ENCODE measurements at regions not wholly inside any gene's neighbourhood (a gene's known extent, or its start where the extent isn't known, plus 50 kb on each side); places are given as distances from the start of the nearest gene placed in this dataset.

DNA sequence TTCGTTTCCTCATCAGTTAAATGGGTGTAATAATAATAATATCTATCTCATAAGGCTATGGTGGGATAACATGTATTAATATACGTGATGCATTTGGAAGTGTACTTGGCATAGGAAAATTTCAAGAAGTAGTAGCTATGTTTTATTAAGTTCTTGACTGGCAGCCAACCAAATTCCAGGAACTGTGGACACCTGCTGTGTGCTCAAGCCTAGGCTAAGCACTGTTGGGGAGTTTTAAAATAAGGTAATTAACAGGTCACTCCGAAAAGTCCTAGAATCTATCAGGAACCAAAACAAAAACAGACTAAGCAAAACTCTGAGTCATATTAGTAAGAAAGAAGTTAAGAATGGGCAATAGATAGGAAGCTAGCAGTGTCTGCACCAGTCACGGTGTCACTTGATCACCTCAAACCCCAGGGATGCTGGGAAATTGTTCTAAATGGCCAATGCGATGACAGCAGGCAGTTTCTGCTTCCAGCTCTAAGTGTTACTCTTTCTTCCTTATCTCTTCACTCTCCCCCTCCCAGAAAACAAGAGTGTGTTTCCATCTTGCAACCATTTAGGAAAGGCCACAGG is 92.0 kb upstream of the GDF10 start:
- TF ChIP-seq POLR2AphosphoS5 (IDR thresholded peaks at IDR 0.05) (no peak), CTCF (IDR thresholded peaks at IDR 0.05) (no peak), POLR2A (IDR thresholded peaks at IDR 0.05) (no peak), EP300 (IDR thresholded peaks at IDR 0.05) (no peak)
